DMS 273 treated with DMSO at 0.1 percent for 48 hours (cell line): ENCODE measurements at regions not wholly inside any gene's neighbourhood (a gene's known extent, or its start where the extent isn't known, plus 50 kb on each side); places are given as distances from the start of the nearest gene placed in this dataset.

Source experiments
- DNase-seq: peaks from one replicate; lab custom pipeline; 2025; lab: John Stamatoyannopoulos, UW

- DNase-seq, result no peak
These were observed 88.5 kb upstream of the COL5A2 start for GRCh38 chr2:189267925-189268579.

GRCh38 chr2:189268763-189269162 lies 89.2 kb upstream of the COL5A2 start:
- DNase-seq, result no peak

GRCh38 chr2:189273734-189274133 lies 94.2 kb upstream of the COL5A2 start:
- DNase-seq, result no peak

GRCh38 chr2:189274361-189274760 lies 94.8 kb upstream of the COL5A2 start:
- no peak for DNase-seq

- DNase-seq, result no peak
These were observed 96.7 kb upstream of the COL5A2 start for GRCh38 chr2:189276277-189276676.

- DNase-seq, result no peak
These were observed 101.6 kb upstream of the COL5A2 start for GRCh38 chr2:189281201-189281600.

- DNase-seq, result no peak
These were observed 105.8 kb upstream of the COL5A2 start for GRCh38 chr2:189285349-189285748.

- DNase-seq, result no peak
These were observed 106.5 kb upstream of the COL5A2 start for GRCh38 chr2:189285962-189286645.

- no peak for DNase-seq
These were observed 107.8 kb upstream of the COL5A2 start for GRCh38 chr2:189287363-189287762.

GRCh38 chr2:189287982-189288521 lies 108.5 kb upstream of the COL5A2 start:
- DNase-seq, result peak; percentile 63

- DNase-seq, result no peak
These were observed 111.9 kb upstream of the COL5A2 start for GRCh38 chr2:189291460-189291859.

- DNase-seq, result no peak
These were observed 113.6 kb upstream of the COL5A2 start for GRCh38 chr2:189293164-189293563.

GRCh38 chr2:189297446-189297845 lies 117.9 kb upstream of the COL5A2 start:
- DNase-seq, result no peak

GRCh38 chr2:189298038-189298437 lies 118.5 kb upstream of the COL5A2 start:
- no peak for DNase-seq

GRCh38 chr2:189298481-189298880 lies 118.9 kb upstream of the COL5A2 start:
- DNase-seq, result no peak

- no peak for DNase-seq
These were observed 120.4 kb upstream of the COL5A2 start for GRCh38 chr2:189299974-189300373.

- DNase-seq, result no peak
These were observed 121.4 kb upstream of the COL5A2 start for GRCh38 chr2:189300916-189301315.

- DNase-seq, result no peak
These were observed 122.8 kb upstream of the COL5A2 start for GRCh38 chr2:189302274-189302948.

- DNase-seq, result no peak
These were observed 124.8 kb upstream of the COL5A2 start for GRCh38 chr2:189304360-189304759.

GRCh38 chr2:189305291-189305943 lies 125.9 kb upstream of the COL5A2 start:
- no peak for DNase-seq

- no peak for DNase-seq
These were observed 127.0 kb upstream of the COL5A2 start for GRCh38 chr2:189306525-189306924.

GRCh38 chr2:189308056-189308790 lies 128.7 kb upstream of the COL5A2 start:
- DNase-seq, result no peak
